H9 (cell line): ENCODE measurements at regions not wholly inside any gene's neighbourhood (a gene's known extent, or its start where the extent isn't known, plus 50 kb on each side); places are given as distances from the start of the nearest gene placed in this dataset.
"Not testable (repeated sequence)": the region's sequence is repeated elsewhere in the genome, so short reads cannot be mapped to it uniquely, and the experiment has no call there.

Experiments used
- DNase-seq: peaks from one replicate; pipeline ENCODE4 v3.0.0-alpha.2; 2017
- H2AFZ ChIP-seq: one replicate; pipeline ENCODE4 v1.6.1; 2013; ENCODE audit warnings: mild to moderate bottlenecking, low read length, control low read depth, moderate library complexity
- H2AK5ac ChIP-seq: 2 replicates; pipeline ENCODE4 v1.6.1; 2013; ENCODE audit warnings: low read length, control low read depth, mixed read lengths; ENCODE audit not compliant: insufficient read length
- H2BK120ac ChIP-seq: one replicate; pipeline ENCODE4 v1.6.1; 2013; ENCODE audit warnings: low read depth, mild to moderate bottlenecking, low read length, control low read depth, inconsistent platforms; ENCODE audit not compliant: poor library complexity, severe bottlenecking
- H2BK12ac ChIP-seq: 2 replicates; pipeline ENCODE4 v1.6.1; 2013; ENCODE audit warnings: low read length, control low read depth, mixed read lengths, low read depth; ENCODE audit not compliant: insufficient read length
- H2BK15ac ChIP-seq: 2 replicates; pipeline ENCODE4 v1.6.1; 2013; ENCODE audit warnings: low read depth, low read length, control low read depth
- H2BK20ac ChIP-seq: one replicate; pipeline ENCODE4 v1.6.1; 2013; ENCODE audit warnings: low read depth, mild to moderate bottlenecking, low read length, control low read depth, inconsistent platforms; ENCODE audit not compliant: poor library complexity, severe bottlenecking
- H2BK5ac ChIP-seq: 2 replicates; pipeline ENCODE4 v1.6.1; 2013; ENCODE audit warnings: low read length, control low read depth, mixed read lengths; ENCODE audit not compliant: insufficient read length
- H3K14ac ChIP-seq: 2 replicates; pipeline ENCODE4 v1.6.1; 2013; ENCODE audit warnings: low read length, control low read depth; ENCODE audit not compliant: insufficient read depth
- H3K18ac ChIP-seq: 2 replicates; pipeline ENCODE4 v1.6.1; 2013; ENCODE audit warnings: low read depth, mild to moderate bottlenecking, mixed read lengths, low read length, control low read depth; ENCODE audit not compliant: insufficient read length
- H3K23ac ChIP-seq: 2 replicates; pipeline ENCODE4 v1.6.1; 2013; ENCODE audit warnings: low read length, control low read depth, mixed read lengths, low read depth; ENCODE audit not compliant: insufficient read length
- H3K23me2 ChIP-seq: 2 replicates; pipeline ENCODE4 v1.6.1; 2013; ENCODE audit warnings: low read depth, mild to moderate bottlenecking, mixed read lengths, low read length, control low read depth; ENCODE audit not compliant: insufficient read length, poor library complexity, severe bottlenecking
- H3K27ac ChIP-seq: 2 replicates; pipeline ENCODE4 v1.5.1; 2013; ENCODE audit warnings: low read length, control low read depth, mixed read lengths, low read depth; ENCODE audit not compliant: insufficient read length
- H3K27me3 ChIP-seq: 2 replicates; pipeline ENCODE4 v1.6.1; 2013; ENCODE audit warnings: low read length, control low read depth, inconsistent platforms; ENCODE audit not compliant: insufficient read depth
- H3K4ac ChIP-seq: 2 replicates; pipeline ENCODE4 v1.6.1; 2013; ENCODE audit warnings: low read depth, mild to moderate bottlenecking, control low read depth, inconsistent platforms, low read length, moderate library complexity
- H3K4me1 ChIP-seq: 2 replicates; pipeline ENCODE4 v1.6.1; 2013; ENCODE audit warnings: low read length, control low read depth, inconsistent platforms; ENCODE audit not compliant: insufficient read depth
- H3K4me2 ChIP-seq: 2 replicates; pipeline ENCODE4 v1.6.1; 2013; ENCODE audit warnings: low read length, control low read depth, mixed read lengths; ENCODE audit not compliant: insufficient read length, insufficient read depth
- H3K56ac ChIP-seq: 2 replicates; pipeline ENCODE4 v1.6.1; 2013; ENCODE audit warnings: low read depth, mild to moderate bottlenecking, mixed read lengths, low read length, control low read depth; ENCODE audit not compliant: insufficient read length
- H3K79me1 ChIP-seq: 2 replicates; pipeline ENCODE4 v1.6.1; 2013; ENCODE audit warnings: low read depth, mild to moderate bottlenecking, moderate library complexity, low read length, control low read depth, inconsistent platforms; ENCODE audit not compliant: insufficient read depth, poor library complexity, severe bottlenecking
- H3K79me2 ChIP-seq: 2 replicates; pipeline ENCODE4 v1.6.1; 2013; ENCODE audit warnings: low read length, control low read depth, inconsistent platforms; ENCODE audit not compliant: insufficient read depth
- H3K9ac ChIP-seq: 2 replicates; pipeline ENCODE4 v1.6.1; 2013; ENCODE audit warnings: low read length, control low read depth, mixed read lengths; ENCODE audit not compliant: insufficient read length; ENCODE audit errors: extremely low read depth
- H3K9me3 ChIP-seq: one replicate; pipeline ENCODE4 v1.6.1; 2013; ENCODE audit warnings: low read depth, low read length, inconsistent platforms; ENCODE audit not compliant: control insufficient read depth
- H3T11ph ChIP-seq: one replicate; pipeline ENCODE4 v1.6.1; 2013; ENCODE audit warnings: mild to moderate bottlenecking, low read length, control low read depth, inconsistent platforms
- H4K20me1 ChIP-seq: one replicate; pipeline ENCODE4 v1.6.1; 2013; ENCODE audit not compliant: control insufficient read depth, insufficient read length, insufficient read depth
- H4K5ac ChIP-seq: 2 replicates; pipeline ENCODE4 v1.6.1; 2013; ENCODE audit warnings: low read depth, mild to moderate bottlenecking, mixed read lengths, low read length, control low read depth; ENCODE audit not compliant: insufficient read length
- H4K8ac ChIP-seq: replicated peaks from 2 replicates; pipeline ENCODE4 v1.6.1; 2013; ENCODE audit warnings: low read length, control low read depth, mixed read lengths, low read depth; ENCODE audit not compliant: insufficient read length
- H4K91ac ChIP-seq: 2 replicates; pipeline ENCODE4 v1.6.1; 2013; ENCODE audit warnings: low read depth, mild to moderate bottlenecking, moderate library complexity, mixed read lengths, low read length, control low read depth; ENCODE audit not compliant: insufficient read length
- H3K27ac Mint-ChIP-seq, 3 experiments: 2 replicates in 2 of 3; 3 replicates in 1 of 3; pipeline ENCODE4 v1.8.0; 2020 to 2021; ENCODE audit warnings: mixed read lengths in 3 of 3, mild to moderate bottlenecking in 1 of 3, moderate library complexity in 1 of 3
- H3K27me3 Mint-ChIP-seq: 2 replicates; pipeline ENCODE4 v1.8.0; 2021; ENCODE audit warnings: low read depth, mild to moderate bottlenecking, moderate library complexity, mixed read lengths
- H3K36me3 Mint-ChIP-seq, 3 experiments: 2 replicates in 2 of 3; 3 replicates in 1 of 3; pipeline ENCODE4 v1.8.0; 2020 to 2021; ENCODE audit warnings: low read depth in 3 of 3, mixed read lengths in 3 of 3; ENCODE audit not compliant: insufficient read depth in 1 of 3
- H3K4me1 Mint-ChIP-seq, 2 experiments: 2 replicates each; pipeline ENCODE4 v1.8.0; 2020; ENCODE audit warnings: mixed read lengths in 2 of 2
- H3K4me3 Mint-ChIP-seq, 2 experiments: 2 replicates in 1 of 2; 3 replicates in 1 of 2; pipeline ENCODE4 v1.8.0; 2020 to 2021; ENCODE audit warnings: mild to moderate bottlenecking in 2 of 2, mixed read lengths in 2 of 2, moderate library complexity in 1 of 2
- H3K9me3 Mint-ChIP-seq, 2 experiments: 2 replicates in 1 of 2; 3 replicates in 1 of 2; pipeline ENCODE4 v1.8.0; 2020; ENCODE audit warnings: mild to moderate bottlenecking in 2 of 2, mixed read lengths in 2 of 2, moderate library complexity in 1 of 2
- WGBS: extraction: QIAGEN DNeasy Blood & Tissue Kit; methylation state at CpG from one replicate; pipeline ENCODE4 v1.1.7; 2013; ENCODE audit warnings: missing lambda C conversion rate, low lambda C conversion rate, mixed read lengths; ENCODE audit not compliant: insufficient read length; ENCODE audit errors: extremely low coverage; 5-methylcytosine and 5-hydroxymethylcytosine counted together
- TF ChIP-seq, protein P1 (sequence below): fragments of 200-600 bp; sonication (generic); conservative IDR thresholded peaks from 3 replicates; pipeline ENCODE4 v1.8.0; 2021; ENCODE audit warnings: antibody characterized with exemption, mild to moderate bottlenecking

DNA sequence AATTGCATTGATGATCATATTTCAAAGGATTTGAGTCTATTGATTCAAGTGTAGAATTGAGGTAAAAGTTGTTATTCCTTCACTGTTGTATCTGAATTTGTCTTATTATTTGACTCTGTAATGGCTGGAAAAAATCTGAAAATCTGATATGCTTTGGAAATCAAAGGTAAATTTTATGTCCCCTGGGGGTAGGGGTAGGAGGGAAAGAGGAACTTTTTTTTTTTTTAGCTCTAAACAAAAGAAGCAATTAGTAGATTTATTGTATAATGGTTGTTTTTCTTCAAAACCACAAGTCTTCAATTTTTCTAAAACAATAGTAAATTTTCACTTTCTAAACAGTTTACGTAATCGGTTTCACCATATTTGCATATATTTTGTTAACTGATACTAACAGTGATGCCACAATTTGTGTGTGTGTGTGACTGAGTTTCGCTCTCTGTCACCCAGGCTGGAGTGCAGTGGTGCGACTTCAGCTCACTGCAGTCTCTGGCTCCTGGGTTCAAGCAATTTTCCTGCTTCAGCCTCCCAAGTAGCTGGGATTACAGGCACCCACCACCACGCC, 91.7 kb upstream of the GOLGA6L4 start:
- Histone ChIP-seq H3K23me2 (no peaks in the 10 kb centered on the region), H3K27me3 (no peaks in the 10 kb centered on the region), H4K91ac (no peak overlapping the region), H3K56ac (no peak overlapping the region), H4K5ac (no peak overlapping the region), H2BK12ac (no peak overlapping the region), H2AK5ac (no peak overlapping the region), H3K79me1 (no peaks in the 10 kb centered on the region), H2BK5ac (no peak overlapping the region), H3K9me3 (no peaks in the 10 kb centered on the region), H3K4ac (no peak overlapping the region), H3K9ac (no peak overlapping the region), H3K18ac (no peak overlapping the region), H2BK15ac (no peak overlapping the region), H3K4me2 (no peak overlapping the region), H2BK120ac (no peak overlapping the region), H3K79me2 (no peaks in the 10 kb centered on the region), H3K27ac (no peak overlapping the region), H4K8ac (no peak overlapping the region), H2BK20ac (no peak overlapping the region), H3K14ac (no peak overlapping the region), H3K4me1 (no peaks in the 10 kb centered on the region), H2AFZ (no peak overlapping the region), H3K23ac (no peak overlapping the region), H4K20me1 (no peaks in the 10 kb centered on the region), H3T11ph (no peak overlapping the region)
- WGBS = no CpG with 5 or more reads among the region's 5 CpGs
- Mint-ChIP-seq H3K36me3 (no peaks in the 10 kb centered on the region), H3K27me3 (peaks cover 9% of the 10 kb centered on the region), H3K9me3 (peaks cover 0 to 1% of the 10 kb centered on the region in 2 experiments; a peak in 1 of 5 replicates), H3K27ac (no peak overlapping the region), H3K4me3 (no peak overlapping the region), H3K4me1 (peaks cover 2 to 4% of the 10 kb centered on the region in 2 experiments; a peak in 3 of 4 replicates)
- TF ChIP-seq, protein P1, sequence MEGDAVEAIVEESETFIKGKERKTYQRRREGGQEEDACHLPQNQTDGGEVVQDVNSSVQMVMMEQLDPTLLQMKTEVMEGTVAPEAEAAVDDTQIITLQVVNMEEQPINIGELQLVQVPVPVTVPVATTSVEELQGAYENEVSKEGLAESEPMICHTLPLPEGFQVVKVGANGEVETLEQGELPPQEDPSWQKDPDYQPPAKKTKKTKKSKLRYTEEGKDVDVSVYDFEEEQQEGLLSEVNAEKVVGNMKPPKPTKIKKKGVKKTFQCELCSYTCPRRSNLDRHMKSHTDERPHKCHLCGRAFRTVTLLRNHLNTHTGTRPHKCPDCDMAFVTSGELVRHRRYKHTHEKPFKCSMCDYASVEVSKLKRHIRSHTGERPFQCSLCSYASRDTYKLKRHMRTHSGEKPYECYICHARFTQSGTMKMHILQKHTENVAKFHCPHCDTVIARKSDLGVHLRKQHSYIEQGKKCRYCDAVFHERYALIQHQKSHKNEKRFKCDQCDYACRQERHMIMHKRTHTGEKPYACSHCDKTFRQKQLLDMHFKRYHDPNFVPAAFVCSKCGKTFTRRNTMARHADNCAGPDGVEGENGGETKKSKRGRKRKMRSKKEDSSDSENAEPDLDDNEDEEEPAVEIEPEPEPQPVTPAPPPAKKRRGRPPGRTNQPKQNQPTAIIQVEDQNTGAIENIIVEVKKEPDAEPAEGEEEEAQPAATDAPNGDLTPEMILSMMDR = no peak
- DNase-seq = no peak

DNA sequence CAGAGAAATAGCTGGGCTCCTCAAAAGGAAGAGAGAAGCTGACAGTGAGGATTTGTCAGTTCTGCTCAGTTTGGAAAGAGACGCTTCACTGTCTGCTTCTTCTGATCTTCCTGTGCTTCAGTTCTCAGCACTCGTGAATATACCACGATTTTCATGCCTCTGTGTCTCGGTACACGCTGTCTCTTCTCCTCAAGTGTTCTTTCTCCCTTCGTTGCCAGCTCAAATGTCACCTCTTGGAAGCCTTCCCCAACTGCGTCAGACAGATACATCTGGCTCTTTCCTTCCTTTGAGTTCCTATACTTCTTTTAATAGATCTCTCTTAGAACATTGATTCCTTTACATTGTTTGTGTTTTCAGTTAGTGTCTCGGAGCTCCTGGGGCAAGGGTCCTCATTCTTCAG, 90.6 kb upstream of the GOLGA6L4 start:
- H3K79me1 ChIP-seq, H3K4me3 Mint-ChIP-seq, H3K4me1 ChIP-seq, H3K27me3 Mint-ChIP-seq, H3K27ac Mint-ChIP-seq, H3K4me1 Mint-ChIP-seq, H4K8ac ChIP-seq, H3K56ac ChIP-seq, H4K20me1 ChIP-seq, H3T11ph ChIP-seq, H2AFZ ChIP-seq, H4K5ac ChIP-seq, H3K27me3 ChIP-seq, H3K23me2 ChIP-seq, H2BK5ac ChIP-seq, H3K27ac ChIP-seq, H3K9ac ChIP-seq, H3K79me2 ChIP-seq, DNase-seq, H3K9me3 ChIP-seq, H3K4ac ChIP-seq, H2BK12ac ChIP-seq, H4K91ac ChIP-seq, H2AK5ac ChIP-seq, H3K23ac ChIP-seq, H3K18ac ChIP-seq, H2BK20ac ChIP-seq, H2BK120ac ChIP-seq, H3K9me3 Mint-ChIP-seq, H3K4me2 ChIP-seq, H3K36me3 Mint-ChIP-seq, H3K14ac ChIP-seq: not testable (repeated sequence)
- WGBS = no CpG with 5 or more reads among the region's 8 CpGs
- H2BK15ac ChIP-seq = 0 out of 2 replicates have a peak overlapping the region, but pooled peaks have one; percentile 48
